HG03571 (cell line): ENCODE measurements at regions not wholly inside any gene's neighbourhood (a gene's known extent, or its start where the extent isn't known, plus 50 kb on each side); places are given as distances from the start of the nearest gene placed in this dataset.
"Not testable (repeated sequence)": the region's sequence is repeated elsewhere in the genome, so short reads cannot be mapped to it uniquely, and the experiment has no call there.

Source experiments
- ATAC-seq: cut with Tn5 transposase; IDR thresholded peaks from one replicate; pipeline ENCODE4 v1.9.1; 2021; ENCODE audit not compliant: unreplicated experiment

- ATAC-seq: no peak
These were observed 342.0 kb upstream of the DLGAP1 start for GRCh38 chr18:4797002-4797685.

DNA sequence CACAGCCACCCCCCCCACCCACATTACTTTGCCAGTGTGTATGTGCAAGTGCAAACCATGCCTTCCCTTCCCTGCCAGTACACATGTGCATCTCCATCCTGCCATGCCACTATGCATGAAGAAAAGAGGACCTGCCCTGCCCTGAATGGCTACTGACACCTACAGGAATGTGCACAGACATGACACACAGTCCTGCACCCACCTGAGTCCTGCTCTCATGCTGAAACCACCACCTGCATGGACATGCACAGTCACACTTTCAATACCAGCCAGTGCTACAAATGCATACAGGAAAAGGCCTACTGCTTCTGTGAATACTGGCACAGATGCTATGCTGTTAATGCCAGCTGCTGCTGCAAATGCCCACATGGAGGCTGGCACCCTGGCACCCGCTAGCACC lies 334.4 kb upstream of the DLGAP1 start:
- ATAC-seq: no peak

DNA sequence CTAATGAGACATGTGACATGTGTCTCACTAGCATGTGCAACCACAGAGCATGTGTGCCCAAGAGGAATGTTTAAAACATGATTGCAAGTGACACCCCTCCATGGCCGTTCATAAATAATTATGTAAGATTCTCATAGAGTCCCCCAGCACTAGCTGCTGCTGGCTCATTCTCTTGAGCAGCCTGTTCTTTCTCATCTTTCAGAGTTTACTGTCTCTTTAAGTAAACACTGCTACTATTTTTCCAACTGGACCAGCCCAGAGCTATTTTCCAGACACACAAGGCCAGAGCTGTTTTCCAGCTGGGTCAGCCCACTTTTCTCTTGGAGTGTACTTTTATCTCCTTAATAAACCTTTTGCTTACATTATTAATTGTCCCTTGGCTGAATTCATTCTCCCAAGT lies 326.8 kb upstream of the DLGAP1 start:
- ATAC-seq: no peak

DNA sequence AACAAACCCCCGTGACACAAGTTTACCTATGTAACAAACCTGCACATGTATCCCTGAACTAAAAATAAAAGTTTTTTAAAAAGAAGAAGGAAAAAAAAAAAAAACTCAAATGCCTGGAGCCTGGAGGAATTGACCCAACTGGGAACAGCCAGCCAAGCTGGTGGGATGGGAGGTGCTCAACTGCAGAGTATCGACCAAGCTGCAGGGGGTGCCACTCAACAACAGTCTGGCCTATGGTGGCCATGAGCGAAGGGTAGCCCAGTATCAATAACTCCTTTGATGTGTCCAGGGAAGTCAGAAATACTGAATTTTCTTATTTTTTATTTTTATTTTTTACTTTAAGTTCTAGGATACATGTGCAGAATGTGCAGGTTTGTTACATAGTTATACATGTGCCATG lies 310.3 kb upstream of the DLGAP1 start:
- no peak for ATAC-seq

GRCh38 chr18:4762330-4762729 lies 307.2 kb upstream of the DLGAP1 start:
- ATAC-seq: no peak

DNA sequence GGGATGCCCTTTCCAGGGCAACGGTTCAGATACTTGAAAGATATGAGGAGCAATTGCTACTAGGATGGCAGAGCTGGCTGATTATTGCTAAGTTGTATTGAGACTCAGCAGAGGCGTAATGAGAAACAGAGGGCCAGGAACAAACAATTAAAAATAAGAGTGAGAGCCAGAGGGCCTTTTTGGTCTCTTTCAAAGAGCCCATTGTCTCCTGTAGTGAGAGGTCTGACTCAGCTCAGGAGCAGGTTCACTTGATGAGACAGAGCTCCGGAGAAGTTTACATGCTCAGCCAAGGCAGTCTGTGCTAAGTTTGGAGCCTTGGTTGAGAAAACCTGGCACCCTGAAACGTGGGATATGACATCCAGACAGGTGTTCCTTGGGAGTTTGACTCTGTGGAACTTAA lies 303.9 kb upstream of the DLGAP1 start:
- ATAC-seq: no peak

- ATAC-seq: no peak
These were observed 300.7 kb upstream of the DLGAP1 start for GRCh38 chr18:4755848-4756247.

DNA sequence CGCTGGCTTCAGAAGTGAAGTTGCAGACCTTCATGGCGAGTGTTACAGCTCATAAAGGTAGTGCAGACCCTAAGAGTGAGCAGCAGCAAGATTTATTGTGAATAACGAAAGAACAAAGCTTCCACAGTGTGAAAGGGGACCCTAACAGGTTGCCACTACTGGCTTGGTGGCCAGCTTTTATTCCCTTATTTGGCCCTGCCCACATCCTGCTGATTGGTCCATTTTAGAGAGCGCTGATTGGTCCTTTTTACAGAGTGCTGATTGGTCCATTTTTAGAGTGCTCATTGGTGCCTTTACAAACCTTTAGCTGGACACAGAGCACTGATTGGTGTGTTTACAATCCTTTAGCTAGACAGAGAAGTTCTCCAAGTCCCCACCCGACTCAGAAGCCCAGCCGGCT lies 298.0 kb upstream of the DLGAP1 start:
- not testable (repeated sequence) for ATAC-seq

DNA sequence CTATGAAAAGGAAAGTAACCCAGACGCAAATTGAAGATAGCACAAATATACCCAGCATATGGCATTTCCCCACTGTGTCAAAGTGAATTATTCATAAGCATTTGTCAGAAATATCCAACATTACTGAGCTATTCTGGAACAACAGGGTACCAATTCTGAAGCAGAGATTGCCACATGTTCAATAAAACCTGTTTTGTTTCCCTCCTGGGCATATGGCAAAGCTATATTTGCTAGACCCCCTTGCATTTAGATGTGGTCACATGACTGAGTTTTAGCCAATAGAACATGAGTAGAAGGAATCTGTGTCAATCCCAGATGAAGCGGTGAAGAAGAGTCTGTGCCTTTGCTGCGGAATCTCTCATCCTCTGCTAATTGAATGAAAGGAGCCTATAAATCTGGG lies 296.4 kb upstream of the DLGAP1 start:
- no peak for ATAC-seq

- ATAC-seq: no peak
These were observed 295.6 kb upstream of the DLGAP1 start for GRCh38 chr18:4750393-4751346.

GRCh38 chr18:4748975-4749374 lies 293.9 kb upstream of the DLGAP1 start:
- ATAC-seq: no peak

DNA sequence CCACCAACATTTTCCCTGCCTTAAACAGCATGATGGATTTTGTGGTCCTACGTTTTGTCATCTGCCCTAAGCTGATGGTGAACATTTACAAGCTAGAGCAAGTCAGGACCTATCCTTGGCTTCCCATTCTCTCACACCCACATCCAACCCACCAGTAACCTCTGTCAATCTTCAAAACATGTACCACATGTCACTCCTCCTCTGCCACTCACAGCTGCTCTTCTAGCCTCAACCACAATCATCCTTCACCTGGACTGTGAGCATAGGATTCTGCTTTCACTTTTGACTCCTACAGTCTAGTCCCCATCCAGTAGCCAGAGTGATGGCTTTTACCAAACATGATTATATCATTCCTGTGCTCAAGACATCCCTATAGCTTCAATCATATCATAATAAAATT lies 279.8 kb upstream of the DLGAP1 start:
- ATAC-seq: no peak

- no peak for ATAC-seq
These were observed 278.9 kb upstream of the DLGAP1 start for GRCh38 chr18:4734021-4734420.

- ATAC-seq: no peak
These were observed 266.4 kb upstream of the DLGAP1 start for GRCh38 chr18:4721545-4721944.

- ATAC-seq: no peak
These were observed 265.4 kb upstream of the DLGAP1 start for GRCh38 chr18:4720518-4720917.

DNA sequence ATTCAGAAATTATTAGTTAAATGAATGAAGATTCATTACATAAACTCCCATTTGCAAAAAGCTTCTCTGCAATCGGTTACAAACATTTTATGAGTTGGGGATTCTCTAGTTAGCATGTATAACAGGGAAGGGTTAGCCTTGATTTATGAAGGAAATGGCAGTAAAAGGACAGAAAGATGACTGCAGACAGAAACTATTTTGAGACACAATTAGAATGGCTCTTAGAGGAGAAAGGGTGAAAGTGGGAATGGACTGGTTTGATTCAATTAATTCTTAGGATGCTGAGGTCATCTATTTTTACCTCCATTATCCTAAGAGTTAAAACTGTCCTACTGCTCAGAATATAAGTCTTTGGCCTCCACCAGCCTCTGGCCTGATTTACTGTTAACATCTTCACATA lies 250.8 kb upstream of the DLGAP1 start:
- ATAC-seq: no peak

- no peak for ATAC-seq
These were observed 249.7 kb upstream of the DLGAP1 start for GRCh38 chr18:4704781-4705180.

DNA sequence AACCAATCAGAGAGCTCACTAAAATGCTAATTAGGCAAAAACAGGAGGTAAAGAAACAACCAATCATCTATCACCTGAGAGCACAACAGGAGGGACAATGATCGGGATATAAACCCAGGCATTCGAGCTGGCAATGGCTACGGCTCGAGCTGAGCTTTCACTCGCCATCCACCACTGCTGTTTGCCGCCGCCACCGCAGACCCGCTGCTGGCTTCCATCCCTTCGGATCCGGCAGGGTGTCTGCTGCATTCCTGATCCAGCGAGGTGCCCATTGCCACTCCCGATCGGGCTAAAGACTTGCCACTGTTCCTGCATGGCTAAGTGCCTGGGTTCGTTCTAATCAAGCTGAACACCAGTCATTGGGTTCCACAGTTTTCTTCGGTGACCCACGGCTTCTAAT lies 236.7 kb upstream of the DLGAP1 start:
- no peak for ATAC-seq

GRCh38 chr18:4678685-4679084 lies 223.6 kb upstream of the DLGAP1 start:
- not testable (repeated sequence) for ATAC-seq

DNA sequence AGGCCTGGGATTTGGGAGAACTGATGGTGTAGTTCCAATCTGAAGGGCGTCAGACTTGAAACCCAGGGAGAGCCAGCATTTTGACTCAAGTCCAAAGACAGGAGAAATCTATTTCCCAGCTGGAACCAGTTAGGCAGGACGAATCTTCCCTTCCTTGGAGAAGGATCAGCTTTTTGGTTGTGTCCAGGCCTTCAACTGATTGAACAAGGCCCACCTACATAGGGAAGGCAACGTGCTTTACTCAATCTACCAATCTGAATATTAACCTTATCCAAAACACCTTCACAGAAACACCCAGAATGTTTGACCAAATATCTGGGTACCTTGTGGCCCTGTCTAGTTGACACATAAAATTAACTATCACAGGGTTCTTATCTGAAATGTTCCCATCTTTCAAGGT lies 221.9 kb upstream of the DLGAP1 start:
- ATAC-seq: no peak

- no peak for ATAC-seq
These were observed 217.1 kb upstream of the DLGAP1 start for GRCh38 chr18:4672162-4672561.

GRCh38 chr18:4658804-4659203 lies 203.7 kb upstream of the DLGAP1 start:
- no peak for ATAC-seq
